Stimulated activated CD8-positive, alpha-beta memory T cell treated with anti-CD3 and anti-CD28 coated beads, Interleukin-2, amount 100 ng/mL, for 1 hour (primary cell): ENCODE measurements at regions not wholly inside any gene's neighbourhood (a gene's known extent, or its start where the extent isn't known, plus 50 kb on each side); places are given as distances from the start of the nearest gene placed in this dataset.

Source experiments
- DNase-seq, 2 donors: peaks; one replicate each; pipeline ENCODE4 v3.0.0-alpha.2; 2020; ENCODE audit warnings: low read depth in 2 of 2

GRCh38 chr6:6704103-6705060 is 115.9 kb downstream of the LY86 start:
- DNase-seq, result no peak

GRCh38 chr6:6705061-6705425 is 116.5 kb downstream of the LY86 start:
- DNase-seq, result no peak

GRCh38 chr6:6705915-6706675 is 117.6 kb downstream of the LY86 start:
- no peak for DNase-seq

- no peak for DNase-seq
These were observed 118.6 kb downstream of the LY86 start for GRCh38 chr6:6707143-6707542.

GRCh38 chr6:6709106-6709505 is 120.6 kb downstream of the LY86 start:
- DNase-seq, result no peak

- no peak for DNase-seq
These were observed 122.7 kb downstream of the LY86 start for GRCh38 chr6:6711031-6711785.

- no peak for DNase-seq
These were observed 123.4 kb downstream of the LY86 start for GRCh38 chr6:6711832-6712448.

- no peak for DNase-seq
These were observed 124.2 kb downstream of the LY86 start for GRCh38 chr6:6712449-6713403.

GRCh38 chr6:6713657-6714056 is 125.1 kb downstream of the LY86 start:
- no peak for DNase-seq

- no peak for DNase-seq
These were observed 125.8 kb downstream of the LY86 start for GRCh38 chr6:6714118-6714897.

- DNase-seq, result no peak
These were observed 126.4 kb downstream of the LY86 start for GRCh38 chr6:6714953-6715352.

- DNase-seq, result no peak
These were observed 126.9 kb downstream of the LY86 start for GRCh38 chr6:6715465-6715864.

- DNase-seq, result no peak
These were observed 128.7 kb downstream of the LY86 start for GRCh38 chr6:6716998-6717763.

- no peak for DNase-seq
These were observed 129.4 kb downstream of the LY86 start for GRCh38 chr6:6717953-6718352.

GRCh38 chr6:6721606-6722005 is 133.1 kb downstream of the LY86 start:
- DNase-seq, result no peak

- no peak for DNase-seq
These were observed 133.7 kb downstream of the LY86 start for GRCh38 chr6:6722195-6722594.

GRCh38 chr6:6723361-6723760 is 134.8 kb downstream of the LY86 start:
- DNase-seq, result no peak

GRCh38 chr6:6723921-6724538 is 135.5 kb downstream of the LY86 start:
- DNase-seq, result no peak
